Loucy (cell line): ENCODE measurements at regions not wholly inside any gene's neighbourhood (a gene's known extent, or its start where the extent isn't known, plus 50 kb on each side); places are given as distances from the start of the nearest gene placed in this dataset.

Source experiments
- H2AFZ ChIP-seq: fragments of 200-600 bp; sonication (generic); 2 replicates; pipeline ENCODE4 v1.6.0; 2016; ENCODE audit warnings: antibody characterized with exemption, mild to moderate bottlenecking, low read length, moderate library complexity
- H3F3A ChIP-seq: fragments of 200-600 bp; 2 replicates; pipeline ENCODE4 v1.6.0; 2016; ENCODE audit warnings: antibody characterized with exemption, low read depth, mild to moderate bottlenecking
- H3K27me3 ChIP-seq: fragments of 200-600 bp; sonication (generic); 2 replicates; pipeline ENCODE4 v1.6.1; 2014; ENCODE audit warnings: low read length, mild to moderate bottlenecking; ENCODE audit not compliant: insufficient read depth, poor library complexity, severe bottlenecking
- H3K36me3 ChIP-seq: fragments of 200-600 bp; sonication (generic); 2 replicates; pipeline ENCODE4 v1.6.1; 2016; ENCODE audit warnings: low read length; ENCODE audit not compliant: insufficient read depth
- H3K4me1 ChIP-seq: fragments of 200-600 bp; sonication (generic); 2 replicates; pipeline ENCODE4 v1.5.1; 2014; ENCODE audit warnings: low read length, mild to moderate bottlenecking; ENCODE audit not compliant: insufficient read depth, poor library complexity, severe bottlenecking
- H3K4me2 ChIP-seq: fragments of 200-600 bp; sonication (generic); 2 replicates; pipeline ENCODE4 v1.6.0; 2014; ENCODE audit warnings: antibody characterized with exemption, low read length, low read depth, mild to moderate bottlenecking; ENCODE audit not compliant: poor library complexity, severe bottlenecking
- H3K4me3 ChIP-seq: fragments of 200-600 bp; sonication (generic); 2 replicates; pipeline ENCODE4 v1.5.1; 2014; ENCODE audit warnings: low read length, mild to moderate bottlenecking, mixed read lengths; ENCODE audit not compliant: poor library complexity, severe bottlenecking
- H3K79me2 ChIP-seq: fragments of 200-600 bp; sonication (generic); 2 replicates; pipeline ENCODE4 v1.6.1; 2014; ENCODE audit warnings: low read length; ENCODE audit not compliant: insufficient read depth
- H3K9ac ChIP-seq: fragments of 200-600 bp; sonication (generic); 2 replicates; pipeline ENCODE4 v1.6.0; 2014; ENCODE audit warnings: mild to moderate bottlenecking, low read depth, low read length, moderate library complexity; ENCODE audit not compliant: poor library complexity, severe bottlenecking
- H3K9me2 ChIP-seq: fragments of 200-600 bp; sonication (generic); replicated peaks from 2 replicates; pipeline ENCODE4 v1.6.1; 2016; ENCODE audit warnings: low read depth, low read length, mixed read lengths
- H3K9me3 ChIP-seq: fragments of 200-600 bp; sonication (generic); 2 replicates; pipeline ENCODE4 v1.6.1; 2014; ENCODE audit warnings: mild to moderate bottlenecking, antibody characterized with exemption, low read length, low read depth; ENCODE audit not compliant: insufficient read depth
- H4K20me1 ChIP-seq: fragments of 200-600 bp; sonication (generic); 2 replicates; pipeline ENCODE4 v1.6.0; 2014; ENCODE audit warnings: antibody characterized with exemption, low read length, mild to moderate bottlenecking; ENCODE audit not compliant: insufficient read depth, poor library complexity, severe bottlenecking
- CTCF ChIP-seq: fragments of 200-600 bp; sonication (generic); conservative IDR thresholded peaks from 2 replicates; pipeline ENCODE4 v1.5.1; 2014; ENCODE audit warnings: mild to moderate bottlenecking, antibody characterized with exemption, low read length
- EZH2phosphoT487 ChIP-seq: fragments of 200-600 bp; IDR thresholded peaks from 2 replicates; pipeline ENCODE4 v1.6.1; 2018; ENCODE audit warnings: antibody characterized with exemption, mild to moderate bottlenecking, moderate library complexity, borderline replicate concordance

- Histone ChIP-seq H3F3A (no peaks in the 10 kb centered on the region), H3K4me2 (no peak overlapping the region), H3K79me2 (no peaks in the 10 kb centered on the region), H2AFZ (no peak overlapping the region), H3K4me3 (no peak overlapping the region), H3K36me3 (no peaks in the 10 kb centered on the region), H3K9me2 (no peaks in the 10 kb centered on the region), H3K9me3 (no peaks in the 10 kb centered on the region), H3K4me1 (no peaks in the 10 kb centered on the region), H3K9ac (no peak overlapping the region), H3K27me3 (no peaks in the 10 kb centered on the region), H4K20me1 (no peaks in the 10 kb centered on the region)
- no peak for TF ChIP-seq CTCF
- TF ChIP-seq EZH2phosphoT487: no peak
These were observed 195.1 kb downstream of the HLX start for GRCh38 chr1:221074332-221074731.

- Histone ChIP-seq H3K9me3 (no peaks in the 10 kb centered on the region), H3K4me2 (no peak overlapping the region), H3K36me3 (no peaks in the 10 kb centered on the region), H4K20me1 (no peaks in the 10 kb centered on the region), H3K9me2 (no peaks in the 10 kb centered on the region), H2AFZ (no peak overlapping the region), H3K27me3 (no peaks in the 10 kb centered on the region), H3F3A (no peaks in the 10 kb centered on the region), H3K4me1 (no peaks in the 10 kb centered on the region), H3K79me2 (no peaks in the 10 kb centered on the region), H3K9ac (no peak overlapping the region), H3K4me3 (no peak overlapping the region)
- no peak for TF ChIP-seq EZH2phosphoT487
- TF ChIP-seq CTCF: no peak
These were observed 196.7 kb downstream of the HLX start for GRCh38 chr1:221075911-221076310.

- no peaks in the 10 kb centered on the region for H3K79me2 ChIP-seq
- H2AFZ ChIP-seq: no peak overlapping the region
- no peaks in the 10 kb centered on the region for H3K9me3 ChIP-seq
- H4K20me1 ChIP-seq: no peaks in the 10 kb centered on the region
- no peak for TF ChIP-seq CTCF
- TF ChIP-seq EZH2phosphoT487: no peak
- H3F3A ChIP-seq: no peaks in the 10 kb centered on the region
- H3K4me1 ChIP-seq: no peaks in the 10 kb centered on the region
- H3K9ac ChIP-seq: no peak overlapping the region
- no peaks in the 10 kb centered on the region for H3K27me3 ChIP-seq
- no peaks in the 10 kb centered on the region for H3K9me2 ChIP-seq
- H3K4me2 ChIP-seq: no peak overlapping the region
- H3K4me3 ChIP-seq: no peak overlapping the region
- no peaks in the 10 kb centered on the region for H3K36me3 ChIP-seq
These were observed 197.2 kb downstream of the HLX start for GRCh38 chr1:221076391-221076811.
